ENCODE measurements at regions not wholly inside any gene's neighbourhood (a gene's known extent, or its start where the extent isn't known, plus 50 kb on each side); places are given as distances from the start of the nearest gene placed in this dataset.

- H3K4me1 ChIP-seq: no peaks in the 10 kb centered on the region
- H3K36me3 ChIP-seq: no peaks in the 10 kb centered on the region
- DNase-seq: no peak
- no peaks in the 10 kb centered on the region for H3K27me3 ChIP-seq (ENCODE audit: low read depth)
- no peak overlapping the region for H3K4me3 ChIP-seq
- H3K27ac ChIP-seq: no peak overlapping the region
- no peak for TF ChIP-seq CTCF (IDR thresholded peaks at IDR 0.05)
- intact Hi-C loops (cut with DNase I): no loop called here
- H3K9me3 ChIP-seq: no peaks in the 10 kb centered on the region
- no peak for ATAC-seq
These were observed 139.1 kb upstream of the CLINT1 start for GRCh38 chr5:157997991-157998504.

GRCh38 chr5:157994906-157995519 lies 136.1 kb upstream of the CLINT1 start:
- Histone ChIP-seq H3K36me3 (no peaks in the 10 kb centered on the region), H3K27ac (no peak overlapping the region), H3K9me3 (no peaks in the 10 kb centered on the region), H3K4me1 (no peaks in the 10 kb centered on the region), H3K4me3 (no peak overlapping the region), H3K27me3 (ENCODE audit: low read depth) (no peaks in the 10 kb centered on the region)
- peak; percentile 72 for TF ChIP-seq CTCF (IDR thresholded peaks at IDR 0.05)
- DNase-seq (peak; percentile 69), ATAC-seq (peak; percentile 96 to 98)
- intact Hi-C loops (cut with DNase I): no loop called here

- Histone ChIP-seq H3K27ac (no peak overlapping the region), H3K4me3 (no peak overlapping the region), H3K4me1 (no peaks in the 10 kb centered on the region), H3K9me3 (no peaks in the 10 kb centered on the region), H3K36me3 (no peaks in the 10 kb centered on the region), H3K27me3 (ENCODE audit: low read depth) (no peaks in the 10 kb centered on the region)
- DNase-seq: no peak
- no peak for TF ChIP-seq CTCF (IDR thresholded peaks at IDR 0.05)
- peak; percentile 36 to 38 for ATAC-seq
- intact Hi-C loops (cut with DNase I): no loop called here
These were observed 135.2 kb upstream of the CLINT1 start for GRCh38 chr5:157993986-157994691.

- intact Hi-C loops (cut with DNase I): no loop called here
- Histone ChIP-seq H3K27me3 (ENCODE audit: low read depth) (no peaks in the 10 kb centered on the region), H3K4me3 (no peak overlapping the region), H3K27ac (no peak overlapping the region), H3K36me3 (no peaks in the 10 kb centered on the region), H3K4me1 (no peaks in the 10 kb centered on the region), H3K9me3 (no peaks in the 10 kb centered on the region)
- ATAC-seq: no peak
- DNase-seq: no peak
- TF ChIP-seq CTCF (IDR thresholded peaks at IDR 0.05): no peak
These were observed 134.3 kb upstream of the CLINT1 start for GRCh38 chr5:157993201-157993600.

GRCh38 chr5:157990583-157991181 lies 131.7 kb upstream of the CLINT1 start:
- Histone ChIP-seq H3K9me3 (no peaks in the 10 kb centered on the region), H3K27ac (no peak overlapping the region), H3K36me3 (no peaks in the 10 kb centered on the region), H3K4me1 (no peaks in the 10 kb centered on the region), H3K27me3 (ENCODE audit: low read depth) (no peaks in the 10 kb centered on the region), H3K4me3 (no peak overlapping the region)
- DNase-seq: no peak
- TF ChIP-seq CTCF (IDR thresholded peaks at IDR 0.05): no peak
- no peak for ATAC-seq
- intact Hi-C loops (cut with DNase I): no loop called here
